ENCODE measurements at regions not wholly inside any gene's neighbourhood (a gene's known extent, or its start where the extent isn't known, plus 50 kb on each side); places are given as distances from the start of the nearest gene placed in this dataset.

DNA sequence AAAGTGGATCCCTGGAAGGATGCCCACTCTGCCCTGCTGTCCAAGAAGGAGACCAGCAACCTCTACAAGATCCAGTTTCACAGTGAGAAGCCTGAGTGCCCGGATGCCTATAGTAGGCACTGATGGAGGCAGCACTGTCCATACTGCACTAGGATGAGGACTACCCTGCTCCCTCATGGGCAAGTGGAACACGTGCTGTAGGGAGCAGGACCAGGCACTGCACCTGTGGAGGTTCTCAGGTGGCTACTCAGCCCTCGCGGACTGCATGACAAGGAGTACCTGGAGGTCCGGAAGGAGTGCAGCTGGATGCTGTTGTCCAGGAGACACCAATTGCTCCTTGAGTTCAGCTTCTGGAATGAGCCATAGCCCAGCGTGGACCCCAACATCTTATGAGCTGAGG, 146.1 kb upstream of the NLRP1 start:
- TF ChIP-seq, protein P1, sequence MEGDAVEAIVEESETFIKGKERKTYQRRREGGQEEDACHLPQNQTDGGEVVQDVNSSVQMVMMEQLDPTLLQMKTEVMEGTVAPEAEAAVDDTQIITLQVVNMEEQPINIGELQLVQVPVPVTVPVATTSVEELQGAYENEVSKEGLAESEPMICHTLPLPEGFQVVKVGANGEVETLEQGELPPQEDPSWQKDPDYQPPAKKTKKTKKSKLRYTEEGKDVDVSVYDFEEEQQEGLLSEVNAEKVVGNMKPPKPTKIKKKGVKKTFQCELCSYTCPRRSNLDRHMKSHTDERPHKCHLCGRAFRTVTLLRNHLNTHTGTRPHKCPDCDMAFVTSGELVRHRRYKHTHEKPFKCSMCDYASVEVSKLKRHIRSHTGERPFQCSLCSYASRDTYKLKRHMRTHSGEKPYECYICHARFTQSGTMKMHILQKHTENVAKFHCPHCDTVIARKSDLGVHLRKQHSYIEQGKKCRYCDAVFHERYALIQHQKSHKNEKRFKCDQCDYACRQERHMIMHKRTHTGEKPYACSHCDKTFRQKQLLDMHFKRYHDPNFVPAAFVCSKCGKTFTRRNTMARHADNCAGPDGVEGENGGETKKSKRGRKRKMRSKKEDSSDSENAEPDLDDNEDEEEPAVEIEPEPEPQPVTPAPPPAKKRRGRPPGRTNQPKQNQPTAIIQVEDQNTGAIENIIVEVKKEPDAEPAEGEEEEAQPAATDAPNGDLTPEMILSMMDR (conservative IDR thresholded peaks at IDR 0.05), result no peak
- TF ChIP-seq EZH2 (IDR thresholded peaks at IDR 0.05; ENCODE audit: low read depth), result no peak
